ENCODE measurements at regions not wholly inside any gene's neighbourhood (a gene's known extent, or its start where the extent isn't known, plus 50 kb on each side); places are given as distances from the start of the nearest gene placed in this dataset.
"Not testable (repeated sequence)": the region's sequence is repeated elsewhere in the genome, so short reads cannot be mapped to it uniquely, and the experiment has no call there.

GRCh38 chr12:102344691-102345090 is 135.7 kb downstream of the IGF1 start:
- DNase-seq (ENCODE audit: low read depth) = no peak

GRCh38 chr12:102343361-102344121 is 136.8 kb downstream of the IGF1 start:
- DNase-seq (ENCODE audit: low read depth) = no peak

GRCh38 chr12:102342281-102343006 is 137.9 kb downstream of the IGF1 start:
- no peak for DNase-seq (ENCODE audit: low read depth)

- no peak for DNase-seq (ENCODE audit: low read depth)
Measured at GRCh38 chr12:102334765-102335164, 137.1 kb upstream of the PMCH start.

GRCh38 chr12:102331419-102331818 is 133.8 kb upstream of the PMCH start:
- DNase-seq (ENCODE audit: low read depth) = no peak

- DNase-seq (ENCODE audit: low read depth) = no peak
Measured at GRCh38 chr12:102329883-102330282, 132.2 kb upstream of the PMCH start.

GRCh38 chr12:102326982-102327381 is 129.3 kb upstream of the PMCH start:
- no peak for DNase-seq (ENCODE audit: low read depth)

GRCh38 chr12:102325108-102325507 is 127.5 kb upstream of the PMCH start:
- DNase-seq (ENCODE audit: low read depth) = not testable (repeated sequence)

GRCh38 chr12:102323799-102324198 is 126.2 kb upstream of the PMCH start:
- no peak for DNase-seq (ENCODE audit: low read depth)

- DNase-seq (ENCODE audit: low read depth) = no peak
Measured at GRCh38 chr12:102322254-102322653, 124.6 kb upstream of the PMCH start.

- no peak for DNase-seq (ENCODE audit: low read depth)
Measured at GRCh38 chr12:102321305-102322082, 123.9 kb upstream of the PMCH start.

- DNase-seq (ENCODE audit: low read depth) = no peak
Measured at GRCh38 chr12:102317155-102317554, 119.5 kb upstream of the PMCH start.

GRCh38 chr12:102316723-102317122 is 119.1 kb upstream of the PMCH start:
- DNase-seq (ENCODE audit: low read depth) = no peak

- DNase-seq (ENCODE audit: low read depth) = no peak
Measured at GRCh38 chr12:102314821-102315220, 117.2 kb upstream of the PMCH start.

GRCh38 chr12:102313116-102313971 is 115.7 kb upstream of the PMCH start:
- not testable (repeated sequence) for DNase-seq (ENCODE audit: low read depth)

GRCh38 chr12:102305486-102305885 is 107.9 kb upstream of the PMCH start:
- no peak for DNase-seq (ENCODE audit: low read depth)

- not testable (repeated sequence) for DNase-seq (ENCODE audit: low read depth)
Measured at GRCh38 chr12:102304667-102305066, 107.0 kb upstream of the PMCH start.

GRCh38 chr12:102302553-102302952 is 104.9 kb upstream of the PMCH start:
- DNase-seq (ENCODE audit: low read depth) = no peak

GRCh38 chr12:102301547-102301946 is 103.9 kb upstream of the PMCH start:
- no peak for DNase-seq (ENCODE audit: low read depth)

GRCh38 chr12:102300824-102301461 is 103.3 kb upstream of the PMCH start:
- peak; percentile 7 for DNase-seq (ENCODE audit: low read depth)

- no peak for DNase-seq (ENCODE audit: low read depth)
Measured at GRCh38 chr12:102299731-102300130, 102.1 kb upstream of the PMCH start.
